ENCODE measurements at regions not wholly inside any gene's neighbourhood (a gene's known extent, or its start where the extent isn't known, plus 50 kb on each side); places are given as distances from the start of the nearest gene placed in this dataset.

DNA sequence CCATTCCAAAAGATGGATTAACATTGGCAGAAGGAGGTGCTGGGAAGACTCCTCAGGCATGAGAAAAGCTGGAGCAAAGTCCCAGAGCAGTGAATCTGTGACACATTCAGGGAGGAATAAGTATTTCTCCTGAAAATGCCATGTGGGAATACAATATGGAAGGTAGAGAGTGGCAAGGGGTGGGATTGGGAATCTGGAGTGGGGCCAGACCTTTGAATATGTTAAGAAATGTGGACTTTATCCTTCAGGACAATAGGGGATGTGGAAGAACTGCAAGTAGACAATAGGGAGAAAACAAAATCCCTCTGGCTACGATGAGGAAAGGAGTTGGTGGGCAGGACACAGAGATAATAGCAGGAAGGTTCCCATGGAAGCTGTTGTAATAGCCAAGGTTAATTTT, 305.6 kb upstream of the TGFBR2 start:
- Histone ChIP-seq H3K9ac (no peak overlapping the region), H4K20me1 (no peaks in the 10 kb centered on the region), H3K27me3 (no peaks in the 10 kb centered on the region), H3K4me3 (no peak overlapping the region), H3K36me3 (no peaks in the 10 kb centered on the region), H3K9me3 (no peaks in the 10 kb centered on the region), H3K27ac (no peak overlapping the region), H3K4me1 (no peaks in the 10 kb centered on the region), H3K4me2 (no peak overlapping the region)
- no peak for TF ChIP-seq Cebpa-rat (IDR thresholded peaks at IDR 0.05)

DNA sequence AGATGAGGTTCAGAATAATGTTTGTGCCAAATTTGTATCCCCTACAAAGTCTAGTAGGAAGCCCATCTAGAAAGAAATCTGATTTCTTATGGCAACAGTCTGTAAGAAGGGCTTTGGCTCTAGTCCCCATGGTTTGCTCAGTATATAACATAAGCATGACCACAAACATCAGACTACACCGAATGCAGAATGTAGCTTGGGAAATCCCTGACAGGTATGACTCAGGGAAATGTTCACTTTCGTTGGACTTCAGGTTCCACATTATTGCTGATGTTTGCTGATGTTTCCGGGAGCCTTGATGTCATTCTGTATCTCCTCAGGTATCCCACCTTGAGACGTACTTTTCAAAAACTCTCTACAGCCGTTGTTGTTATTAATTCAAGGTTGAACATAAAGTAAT, 304.4 kb upstream of the TGFBR2 start:
- no peak overlapping the region for H3K9ac ChIP-seq
- no peaks in the 10 kb centered on the region for H3K36me3 ChIP-seq
- H3K4me1 ChIP-seq = no peaks in the 10 kb centered on the region
- no peak overlapping the region for H3K27ac ChIP-seq
- no peaks in the 10 kb centered on the region for H4K20me1 ChIP-seq
- no peaks in the 10 kb centered on the region for H3K9me3 ChIP-seq
- no peaks in the 10 kb centered on the region for H3K27me3 ChIP-seq
- TF ChIP-seq Cebpa-rat (IDR thresholded peaks at IDR 0.05) = no peak
- no peak overlapping the region for H3K4me2 ChIP-seq
- no peak overlapping the region for H3K4me3 ChIP-seq

DNA sequence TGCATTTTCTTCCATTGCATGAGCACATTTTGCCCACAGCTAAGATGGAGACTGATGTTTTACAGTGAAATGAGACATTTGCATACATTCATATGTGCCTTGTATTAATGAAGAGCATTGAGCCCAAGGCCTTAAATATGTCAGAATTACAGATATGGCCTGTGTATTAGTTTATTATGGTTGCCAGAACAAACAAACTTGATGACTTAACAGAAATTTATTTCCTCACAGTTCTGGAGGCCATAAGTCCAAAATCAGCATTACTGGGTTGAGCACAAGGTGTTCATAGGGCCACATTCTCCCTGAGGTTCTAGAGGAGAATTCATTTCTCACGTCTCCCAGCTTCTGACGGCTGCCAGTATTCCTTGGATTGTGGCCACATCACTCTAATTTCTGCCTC, 302.6 kb upstream of the TGFBR2 start:
- TF ChIP-seq Cebpa-rat (IDR thresholded peaks at IDR 0.05) = no peak
- H3K9ac ChIP-seq = no peak overlapping the region
- no peaks in the 10 kb centered on the region for H4K20me1 ChIP-seq
- H3K9me3 ChIP-seq = no peaks in the 10 kb centered on the region
- no peak overlapping the region for H3K4me2 ChIP-seq
- H3K27me3 ChIP-seq = no peaks in the 10 kb centered on the region
- no peaks in the 10 kb centered on the region for H3K36me3 ChIP-seq
- H3K4me3 ChIP-seq = no peak overlapping the region
- H3K27ac ChIP-seq = no peak overlapping the region
- H3K4me1 ChIP-seq = no peaks in the 10 kb centered on the region

DNA sequence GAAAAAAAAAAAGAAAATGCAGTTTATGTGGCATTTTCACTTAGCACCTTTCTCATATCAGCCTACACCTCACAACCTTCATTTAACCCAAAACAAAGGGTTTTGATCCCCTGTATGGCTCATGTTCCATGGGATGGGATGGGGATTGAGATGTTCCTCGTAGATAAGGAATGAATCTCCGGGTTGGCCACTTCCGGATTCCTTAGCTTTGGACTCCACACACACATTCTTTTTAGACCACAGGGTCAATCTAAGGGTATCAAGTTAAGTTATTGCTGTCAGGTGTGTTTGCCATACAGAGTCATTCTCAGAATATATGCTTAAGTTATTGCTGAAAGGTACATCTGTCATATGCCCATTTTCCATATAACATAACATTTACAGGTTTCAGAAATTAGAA, 301.4 kb upstream of the TGFBR2 start:
- no peak for TF ChIP-seq Cebpa-rat (IDR thresholded peaks at IDR 0.05)
- Histone ChIP-seq H3K9ac (no peak overlapping the region), H3K27me3 (no peaks in the 10 kb centered on the region), H3K27ac (no peak overlapping the region), H3K4me3 (no peak overlapping the region), H3K4me1 (no peaks in the 10 kb centered on the region), H4K20me1 (no peaks in the 10 kb centered on the region), H3K36me3 (no peaks in the 10 kb centered on the region), H3K4me2 (no peak overlapping the region), H3K9me3 (no peaks in the 10 kb centered on the region)

DNA sequence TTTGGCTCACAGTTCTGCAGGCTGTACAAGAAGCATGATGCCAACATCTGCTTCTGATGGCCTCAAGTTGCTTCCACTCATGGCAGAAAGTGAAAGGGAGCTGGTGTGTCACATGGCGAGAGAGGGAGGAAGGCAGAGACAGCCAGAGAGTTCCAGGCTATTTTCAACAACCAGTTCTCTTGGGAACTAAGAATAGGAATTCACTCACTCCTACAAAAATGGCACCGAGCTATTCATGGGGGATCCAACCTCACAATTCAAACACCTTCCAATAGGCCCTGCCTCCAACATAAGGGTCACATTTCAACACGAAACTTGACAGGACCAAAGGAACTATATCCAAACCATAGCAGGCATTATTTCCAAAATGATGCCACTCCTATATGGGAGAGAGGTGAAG, 299.5 kb upstream of the TGFBR2 start:
- Histone ChIP-seq H3K4me3 (no peak overlapping the region), H3K9ac (no peak overlapping the region), H3K27me3 (no peaks in the 10 kb centered on the region), H4K20me1 (no peaks in the 10 kb centered on the region), H3K4me2 (no peak overlapping the region), H3K27ac (no peak overlapping the region), H3K36me3 (no peaks in the 10 kb centered on the region), H3K9me3 (no peaks in the 10 kb centered on the region), H3K4me1 (no peaks in the 10 kb centered on the region)
- TF ChIP-seq Cebpa-rat (IDR thresholded peaks at IDR 0.05) = no peak

DNA sequence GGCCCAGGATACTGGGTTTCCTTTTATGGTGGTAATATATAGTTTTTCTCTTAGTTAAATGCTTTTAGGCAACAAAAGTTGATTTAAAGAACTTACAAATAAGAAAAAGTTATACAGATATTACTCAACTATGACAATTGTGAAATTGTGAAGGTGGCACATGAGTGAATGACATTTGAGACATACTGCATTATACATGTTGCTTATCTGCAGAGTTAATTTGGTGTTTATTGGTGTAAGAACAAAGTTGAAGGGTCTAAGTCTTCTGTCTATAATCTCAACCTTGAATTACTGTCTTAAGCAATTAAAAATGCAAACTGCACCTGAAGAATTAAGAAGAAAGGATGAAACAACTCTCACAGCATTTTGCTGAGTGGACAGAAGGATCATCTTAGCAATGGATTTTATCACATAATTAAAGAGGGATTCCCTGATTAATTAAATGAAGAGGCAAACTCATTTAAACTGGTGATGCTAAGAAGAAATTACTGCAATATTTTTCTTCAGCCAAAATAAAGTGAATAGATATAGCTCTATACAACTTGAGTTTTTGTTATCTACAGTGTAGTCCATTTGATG, 298.9 kb upstream of the TGFBR2 start:
- H3K27ac ChIP-seq = no peak overlapping the region
- no peak overlapping the region for H3K4me2 ChIP-seq
- TF ChIP-seq Cebpa-rat (IDR thresholded peaks at IDR 0.05) = no peak
- no peak overlapping the region for H3K9ac ChIP-seq
- no peaks in the 10 kb centered on the region for H3K9me3 ChIP-seq
- no peaks in the 10 kb centered on the region for H3K27me3 ChIP-seq
- no peak overlapping the region for H3K4me3 ChIP-seq
- H4K20me1 ChIP-seq = no peaks in the 10 kb centered on the region
- H3K36me3 ChIP-seq = no peaks in the 10 kb centered on the region
- H3K4me1 ChIP-seq = no peaks in the 10 kb centered on the region

DNA sequence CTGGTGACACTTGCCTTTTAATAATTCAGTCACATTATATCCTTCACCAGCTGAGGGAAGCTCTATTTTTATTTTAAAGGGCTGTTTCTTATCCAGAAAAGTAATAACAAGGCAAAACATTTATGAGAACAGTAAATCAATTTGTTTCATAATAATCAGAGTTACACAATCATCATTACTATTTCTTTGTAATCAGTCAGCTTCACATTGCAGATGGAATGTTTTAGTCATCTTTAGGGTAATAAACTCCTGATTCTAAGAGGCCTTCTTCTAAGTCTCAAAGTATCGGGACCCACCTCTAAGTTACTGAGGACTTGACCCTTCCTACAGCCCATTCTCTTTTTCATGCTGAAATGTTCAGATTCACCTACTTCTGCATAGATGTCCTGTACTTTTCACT, 298.3 kb upstream of the TGFBR2 start:
- Histone ChIP-seq H4K20me1 (no peaks in the 10 kb centered on the region), H3K9me3 (no peaks in the 10 kb centered on the region), H3K27ac (no peak overlapping the region), H3K4me2 (no peak overlapping the region), H3K4me1 (no peaks in the 10 kb centered on the region), H3K9ac (no peak overlapping the region), H3K27me3 (no peaks in the 10 kb centered on the region), H3K36me3 (no peaks in the 10 kb centered on the region), H3K4me3 (no peak overlapping the region)
- no peak for TF ChIP-seq Cebpa-rat (IDR thresholded peaks at IDR 0.05)

DNA sequence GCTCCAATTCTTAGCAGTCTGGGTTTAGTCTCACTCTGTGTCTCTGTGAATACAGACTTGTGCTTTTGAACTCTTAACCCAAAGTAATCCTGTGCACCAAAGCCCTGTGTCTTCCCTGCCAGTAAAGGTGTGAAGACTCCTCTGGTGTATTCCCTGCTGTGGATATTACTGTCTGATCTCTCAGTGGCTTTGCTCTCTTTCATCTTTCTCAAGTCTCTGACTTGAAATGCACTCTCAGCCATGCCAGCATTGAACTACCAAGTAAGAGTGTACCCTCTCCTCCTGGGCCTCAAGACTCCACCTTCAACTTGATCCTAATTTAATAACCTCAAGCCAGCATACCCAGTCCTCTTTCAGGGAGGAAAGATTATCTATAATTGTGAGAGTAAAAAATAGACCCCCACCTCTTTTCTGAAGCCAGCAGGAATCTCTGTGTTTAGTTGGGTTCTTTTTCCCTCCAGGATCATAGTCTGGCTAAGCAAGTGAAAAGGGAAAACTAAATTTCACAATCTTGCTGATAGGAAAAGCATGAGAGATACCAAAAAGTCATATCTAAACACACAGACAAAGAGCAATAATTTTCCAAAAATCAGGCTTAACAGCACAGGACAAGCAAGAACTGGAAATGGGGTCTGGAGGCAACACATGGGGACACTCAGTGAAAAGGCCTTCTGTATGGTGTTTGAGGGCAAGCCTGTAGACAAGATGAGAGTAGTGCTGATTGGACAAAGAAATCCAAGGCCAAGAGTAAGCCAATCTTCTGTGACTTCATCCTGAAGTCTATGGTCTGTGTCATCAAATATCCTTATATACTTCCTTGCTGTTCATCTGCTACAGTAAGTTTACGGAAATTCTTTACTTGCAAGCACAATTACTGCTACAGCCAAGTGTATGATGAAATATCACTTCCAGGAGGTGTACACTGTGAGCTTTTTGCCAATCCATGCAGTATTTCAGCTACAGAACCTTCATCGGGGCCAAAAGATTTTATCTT, 296.1 kb upstream of the TGFBR2 start:
- H3K27ac ChIP-seq = no peak overlapping the region
- H3K27me3 ChIP-seq = no peaks in the 10 kb centered on the region
- no peak overlapping the region for H3K9ac ChIP-seq
- no peaks in the 10 kb centered on the region for H3K4me1 ChIP-seq
- H4K20me1 ChIP-seq = no peaks in the 10 kb centered on the region
- no peaks in the 10 kb centered on the region for H3K9me3 ChIP-seq
- no peaks in the 10 kb centered on the region for H3K36me3 ChIP-seq
- TF ChIP-seq Cebpa-rat (IDR thresholded peaks at IDR 0.05) = no peak
- H3K4me2 ChIP-seq = no peak overlapping the region
- no peak overlapping the region for H3K4me3 ChIP-seq

DNA sequence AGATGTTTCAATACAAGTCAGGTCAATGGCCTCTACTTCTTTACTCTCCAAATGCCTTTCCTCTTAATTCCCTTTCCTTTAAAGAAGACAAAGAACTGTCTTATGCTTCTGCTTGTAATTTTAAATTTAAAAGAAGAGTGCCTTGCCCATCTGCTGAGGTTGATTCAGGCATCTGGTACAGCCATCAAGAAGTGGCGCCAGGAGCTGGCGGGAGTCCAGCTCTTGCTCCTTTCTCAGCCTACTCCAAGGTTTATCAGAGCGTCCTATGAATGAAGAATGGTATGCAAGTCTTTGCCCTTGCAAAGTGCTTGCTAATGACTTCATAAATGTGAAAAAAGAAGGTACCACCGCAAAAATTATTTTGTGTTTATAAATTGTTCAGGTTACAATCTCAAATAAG, 294.6 kb upstream of the TGFBR2 start:
- no peak for TF ChIP-seq Cebpa-rat (IDR thresholded peaks at IDR 0.05)
- Histone ChIP-seq H3K27me3 (no peaks in the 10 kb centered on the region), H3K27ac (no peak overlapping the region), H3K4me3 (no peak overlapping the region), H3K4me1 (no peaks in the 10 kb centered on the region), H3K4me2 (no peak overlapping the region), H3K9me3 (no peaks in the 10 kb centered on the region), H3K9ac (no peak overlapping the region), H4K20me1 (no peaks in the 10 kb centered on the region), H3K36me3 (no peaks in the 10 kb centered on the region)

DNA sequence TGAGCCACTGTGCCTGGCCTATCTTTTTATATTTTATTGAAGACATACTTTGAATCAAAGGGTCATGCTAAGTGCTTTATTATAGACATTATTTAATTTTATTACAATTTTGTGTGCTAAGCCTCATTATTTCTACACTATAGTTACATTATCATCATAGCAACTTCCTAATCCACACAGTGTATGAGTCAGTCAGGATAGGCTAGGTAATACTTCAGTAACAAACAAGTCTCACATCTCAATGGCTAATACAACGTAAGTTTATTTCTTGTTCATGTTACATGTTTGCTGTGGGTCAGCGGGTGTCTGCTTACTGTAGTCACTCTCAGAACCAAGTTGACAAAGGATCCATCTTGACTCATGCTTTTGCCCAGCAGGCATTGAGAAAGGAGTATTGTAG, 292.6 kb upstream of the TGFBR2 start:
- Histone ChIP-seq H4K20me1 (no peaks in the 10 kb centered on the region), H3K4me2 (no peak overlapping the region), H3K9ac (no peak overlapping the region), H3K36me3 (no peaks in the 10 kb centered on the region), H3K4me3 (no peak overlapping the region), H3K4me1 (no peaks in the 10 kb centered on the region), H3K27ac (no peak overlapping the region), H3K27me3 (no peaks in the 10 kb centered on the region), H3K9me3 (no peaks in the 10 kb centered on the region)
- no peak for TF ChIP-seq Cebpa-rat (IDR thresholded peaks at IDR 0.05)
